ENCODE measurements at regions not wholly inside any gene's neighbourhood (a gene's known extent, or its start where the extent isn't known, plus 50 kb on each side); places are given as distances from the start of the nearest gene placed in this dataset.

GRCh38 chr6:80623066-80623815 lies 516.8 kb downstream of the BCKDHB start:
- CTCF ChIA-PET: no interaction called here
- DNase-seq (ENCODE audit: extremely low spot score): no peak
- no peak for TF ChIP-seq CTCF (IDR thresholded peaks at IDR 0.05; ENCODE audit: control extremely low read depth, extremely low read depth, low read depth, missing control alignments)
- POLR2A ChIA-PET: no interaction called here

DNA sequence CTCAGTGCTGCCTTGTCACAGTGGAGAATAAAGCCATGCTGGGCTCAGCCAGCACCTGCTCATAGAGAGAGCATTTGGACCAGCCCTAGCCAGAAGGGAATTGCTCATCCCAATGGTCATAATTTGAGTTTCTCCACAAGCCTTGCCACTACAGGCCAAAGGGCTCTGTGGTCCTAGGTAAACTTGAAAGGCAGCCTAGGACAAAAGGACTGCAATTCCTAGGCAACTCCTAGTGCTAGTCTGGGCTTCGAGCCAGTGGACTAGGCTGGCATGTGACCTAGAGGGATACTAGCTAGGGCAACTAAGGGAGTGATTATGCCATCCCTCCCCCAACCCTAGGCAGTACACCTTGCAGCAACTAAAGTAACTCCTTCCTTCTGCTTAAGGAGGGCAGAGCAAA lies 516.2 kb downstream of the BCKDHB start:
- CTCF ChIA-PET: no interaction called here
- POLR2A ChIA-PET: no interaction called here
- no peak for TF ChIP-seq CTCF (IDR thresholded peaks at IDR 0.05; ENCODE audit: control extremely low read depth, extremely low read depth, low read depth, missing control alignments)
- no peak for DNase-seq (ENCODE audit: extremely low spot score)

- no peak for DNase-seq (ENCODE audit: extremely low spot score)
- TF ChIP-seq CTCF (IDR thresholded peaks at IDR 0.05; ENCODE audit: control extremely low read depth, extremely low read depth, low read depth, missing control alignments): no peak
- ChIA-PET CTCF (no interaction called here), POLR2A (no interaction called here)
These were observed 512.5 kb downstream of the BCKDHB start for GRCh38 chr6:80618953-80619352.

- DNase-seq (ENCODE audit: extremely low spot score): no peak
- no peak for TF ChIP-seq CTCF (IDR thresholded peaks at IDR 0.05; ENCODE audit: control extremely low read depth, extremely low read depth, low read depth, missing control alignments)
- CTCF ChIA-PET: no interaction called here
- POLR2A ChIA-PET: no interaction called here
These were observed 504.4 kb downstream of the BCKDHB start for GRCh38 chr6:80610846-80611245.

GRCh38 chr6:80608881-80609280 lies 502.4 kb downstream of the BCKDHB start:
- CTCF ChIA-PET: no interaction called here

GRCh38 chr6:80607811-80608391 lies 501.4 kb downstream of the BCKDHB start:
- CTCF ChIA-PET: interaction anchor here (0.9 kb wide), 1 partner anchor 1145 kb away, joined by 3 read pairs; no protein-coding TSS in a partner anchor
- no peak for DNase-seq (ENCODE audit: extremely low spot score)
- TF ChIP-seq CTCF (IDR thresholded peaks at IDR 0.05; ENCODE audit: control extremely low read depth, extremely low read depth, low read depth, missing control alignments): no peak
- POLR2A ChIA-PET: no interaction called here

More at GRCh38 chr6:80608881-80609280, 502.4 kb downstream of the BCKDHB start:
- TF ChIP-seq CTCF (IDR thresholded peaks at IDR 0.05; ENCODE audit: control extremely low read depth, extremely low read depth, low read depth, missing control alignments): no peak
- POLR2A ChIA-PET: no interaction called here
- no peak for DNase-seq (ENCODE audit: extremely low spot score)

Data from GM10248 (cell line).